H9 (cell line): ENCODE measurements at regions not wholly inside any gene's neighbourhood (a gene's known extent, or its start where the extent isn't known, plus 50 kb on each side); places are given as distances from the start of the nearest gene placed in this dataset.

Experiments
- DNase-seq: peaks from one replicate; pipeline ENCODE4 v3.0.0-alpha.2; 2017
- H2AFZ ChIP-seq: one replicate; pipeline ENCODE4 v1.6.1; 2013; ENCODE audit warnings: mild to moderate bottlenecking, low read length, control low read depth, moderate library complexity
- H2AK5ac ChIP-seq: 2 replicates; pipeline ENCODE4 v1.6.1; 2013; ENCODE audit warnings: low read length, control low read depth, mixed read lengths; ENCODE audit not compliant: insufficient read length
- H2BK120ac ChIP-seq: one replicate; pipeline ENCODE4 v1.6.1; 2013; ENCODE audit warnings: low read depth, mild to moderate bottlenecking, low read length, control low read depth, inconsistent platforms; ENCODE audit not compliant: poor library complexity, severe bottlenecking
- H2BK12ac ChIP-seq: 2 replicates; pipeline ENCODE4 v1.6.1; 2013; ENCODE audit warnings: low read length, control low read depth, mixed read lengths, low read depth; ENCODE audit not compliant: insufficient read length
- H2BK15ac ChIP-seq: 2 replicates; pipeline ENCODE4 v1.6.1; 2013; ENCODE audit warnings: low read depth, low read length, control low read depth
- H2BK20ac ChIP-seq: one replicate; pipeline ENCODE4 v1.6.1; 2013; ENCODE audit warnings: low read depth, mild to moderate bottlenecking, low read length, control low read depth, inconsistent platforms; ENCODE audit not compliant: poor library complexity, severe bottlenecking
- H2BK5ac ChIP-seq: 2 replicates; pipeline ENCODE4 v1.6.1; 2013; ENCODE audit warnings: low read length, control low read depth, mixed read lengths; ENCODE audit not compliant: insufficient read length
- H3K14ac ChIP-seq: 2 replicates; pipeline ENCODE4 v1.6.1; 2013; ENCODE audit warnings: low read length, control low read depth; ENCODE audit not compliant: insufficient read depth
- H3K18ac ChIP-seq: 2 replicates; pipeline ENCODE4 v1.6.1; 2013; ENCODE audit warnings: low read depth, mild to moderate bottlenecking, mixed read lengths, low read length, control low read depth; ENCODE audit not compliant: insufficient read length
- H3K23ac ChIP-seq: 2 replicates; pipeline ENCODE4 v1.6.1; 2013; ENCODE audit warnings: low read length, control low read depth, mixed read lengths, low read depth; ENCODE audit not compliant: insufficient read length
- H3K23me2 ChIP-seq: 2 replicates; pipeline ENCODE4 v1.6.1; 2013; ENCODE audit warnings: low read depth, mild to moderate bottlenecking, mixed read lengths, low read length, control low read depth; ENCODE audit not compliant: insufficient read length, poor library complexity, severe bottlenecking
- H3K27ac ChIP-seq: 2 replicates; pipeline ENCODE4 v1.5.1; 2013; ENCODE audit warnings: low read length, control low read depth, mixed read lengths, low read depth; ENCODE audit not compliant: insufficient read length
- H3K27me3 ChIP-seq: 2 replicates; pipeline ENCODE4 v1.6.1; 2013; ENCODE audit warnings: low read length, control low read depth, inconsistent platforms; ENCODE audit not compliant: insufficient read depth
- H3K4ac ChIP-seq: 2 replicates; pipeline ENCODE4 v1.6.1; 2013; ENCODE audit warnings: low read depth, mild to moderate bottlenecking, control low read depth, inconsistent platforms, low read length, moderate library complexity
- H3K4me1 ChIP-seq: 2 replicates; pipeline ENCODE4 v1.6.1; 2013; ENCODE audit warnings: low read length, control low read depth, inconsistent platforms; ENCODE audit not compliant: insufficient read depth
- H3K4me2 ChIP-seq: 2 replicates; pipeline ENCODE4 v1.6.1; 2013; ENCODE audit warnings: low read length, control low read depth, mixed read lengths; ENCODE audit not compliant: insufficient read length, insufficient read depth
- H3K56ac ChIP-seq: 2 replicates; pipeline ENCODE4 v1.6.1; 2013; ENCODE audit warnings: low read depth, mild to moderate bottlenecking, mixed read lengths, low read length, control low read depth; ENCODE audit not compliant: insufficient read length
- H3K79me1 ChIP-seq: 2 replicates; pipeline ENCODE4 v1.6.1; 2013; ENCODE audit warnings: low read depth, mild to moderate bottlenecking, moderate library complexity, low read length, control low read depth, inconsistent platforms; ENCODE audit not compliant: insufficient read depth, poor library complexity, severe bottlenecking
- H3K79me2 ChIP-seq: 2 replicates; pipeline ENCODE4 v1.6.1; 2013; ENCODE audit warnings: low read length, control low read depth, inconsistent platforms; ENCODE audit not compliant: insufficient read depth
- H3K9ac ChIP-seq: 2 replicates; pipeline ENCODE4 v1.6.1; 2013; ENCODE audit warnings: low read length, control low read depth, mixed read lengths; ENCODE audit not compliant: insufficient read length; ENCODE audit errors: extremely low read depth
- H3K9me3 ChIP-seq: one replicate; pipeline ENCODE4 v1.6.1; 2013; ENCODE audit warnings: low read depth, low read length, inconsistent platforms; ENCODE audit not compliant: control insufficient read depth
- H3T11ph ChIP-seq: one replicate; pipeline ENCODE4 v1.6.1; 2013; ENCODE audit warnings: mild to moderate bottlenecking, low read length, control low read depth, inconsistent platforms
- H4K20me1 ChIP-seq: one replicate; pipeline ENCODE4 v1.6.1; 2013; ENCODE audit not compliant: control insufficient read depth, insufficient read length, insufficient read depth
- H4K5ac ChIP-seq: 2 replicates; pipeline ENCODE4 v1.6.1; 2013; ENCODE audit warnings: low read depth, mild to moderate bottlenecking, mixed read lengths, low read length, control low read depth; ENCODE audit not compliant: insufficient read length
- H4K8ac ChIP-seq: replicated peaks from 2 replicates; pipeline ENCODE4 v1.6.1; 2013; ENCODE audit warnings: low read length, control low read depth, mixed read lengths, low read depth; ENCODE audit not compliant: insufficient read length
- H4K91ac ChIP-seq: 2 replicates; pipeline ENCODE4 v1.6.1; 2013; ENCODE audit warnings: low read depth, mild to moderate bottlenecking, moderate library complexity, mixed read lengths, low read length, control low read depth; ENCODE audit not compliant: insufficient read length
- H3K27ac Mint-ChIP-seq, 3 experiments: 2 replicates in 2 of 3; 3 replicates in 1 of 3; pipeline ENCODE4 v1.8.0; 2020 to 2021; ENCODE audit warnings: mixed read lengths in 3 of 3, mild to moderate bottlenecking in 1 of 3, moderate library complexity in 1 of 3
- H3K27me3 Mint-ChIP-seq: 2 replicates; pipeline ENCODE4 v1.8.0; 2021; ENCODE audit warnings: low read depth, mild to moderate bottlenecking, moderate library complexity, mixed read lengths
- H3K36me3 Mint-ChIP-seq, 3 experiments: 2 replicates in 2 of 3; 3 replicates in 1 of 3; pipeline ENCODE4 v1.8.0; 2020 to 2021; ENCODE audit warnings: low read depth in 3 of 3, mixed read lengths in 3 of 3; ENCODE audit not compliant: insufficient read depth in 1 of 3
- H3K4me1 Mint-ChIP-seq, 2 experiments: 2 replicates each; pipeline ENCODE4 v1.8.0; 2020; ENCODE audit warnings: mixed read lengths in 2 of 2
- H3K4me3 Mint-ChIP-seq, 2 experiments: 2 replicates in 1 of 2; 3 replicates in 1 of 2; pipeline ENCODE4 v1.8.0; 2020 to 2021; ENCODE audit warnings: mild to moderate bottlenecking in 2 of 2, mixed read lengths in 2 of 2, moderate library complexity in 1 of 2
- H3K9me3 Mint-ChIP-seq, 2 experiments: 2 replicates in 1 of 2; 3 replicates in 1 of 2; pipeline ENCODE4 v1.8.0; 2020; ENCODE audit warnings: mild to moderate bottlenecking in 2 of 2, mixed read lengths in 2 of 2, moderate library complexity in 1 of 2
- CTCF ChIP-seq: fragments of 200-600 bp; sonication (generic); conservative IDR thresholded peaks from 3 replicates; pipeline ENCODE4 v1.8.0; 2021; ENCODE audit warnings: antibody characterized with exemption, mild to moderate bottlenecking
- WGBS: extraction: QIAGEN DNeasy Blood & Tissue Kit; methylation state at CpG from one replicate; pipeline ENCODE4 v1.1.7; 2013; ENCODE audit warnings: missing lambda C conversion rate, low lambda C conversion rate, mixed read lengths; ENCODE audit not compliant: insufficient read length; ENCODE audit errors: extremely low coverage; 5-methylcytosine and 5-hydroxymethylcytosine counted together

- H3K79me2 ChIP-seq, result no peaks in the 10 kb centered on the region
- no peak for TF ChIP-seq CTCF
- no peak overlapping the region for H3K23ac ChIP-seq
- H3K27me3 ChIP-seq, result no peaks in the 10 kb centered on the region
- Mint-ChIP-seq H3K27ac (no peak overlapping the region), H3K27me3 (no peaks in the 10 kb centered on the region), H3K4me1 (peaks cover 19 to 20% of the 10 kb centered on the region in 2 experiments), H3K4me3 (no peak overlapping the region), H3K9me3 (no peaks in the 10 kb centered on the region), H3K36me3 (no peaks in the 10 kb centered on the region; a peak in 1 of 7 replicates)
- no peak overlapping the region for H3K9ac ChIP-seq
- H2BK5ac ChIP-seq, result no peak overlapping the region
- no peaks in the 10 kb centered on the region for H4K20me1 ChIP-seq
- no peak overlapping the region for H3K27ac ChIP-seq
- H3K56ac ChIP-seq, result no peak overlapping the region
- peaks cover 4% of the 10 kb centered on the region; the same call in 1 of the 2 replicates for H3K4me1 ChIP-seq
- H4K5ac ChIP-seq, result no peak overlapping the region
- H3K4ac ChIP-seq, result no peak overlapping the region
- no peak overlapping the region for H2BK20ac ChIP-seq
- H3K23me2 ChIP-seq, result no peaks in the 10 kb centered on the region
- H4K8ac ChIP-seq, result no peak overlapping the region
- H2BK15ac ChIP-seq, result no peak overlapping the region
- H3K18ac ChIP-seq, result no peak overlapping the region
- no peak overlapping the region for H3K14ac ChIP-seq
- H2BK12ac ChIP-seq, result no peak overlapping the region
- no peak overlapping the region for H2BK120ac ChIP-seq
- no peak overlapping the region for H3T11ph ChIP-seq
- H3K4me2 ChIP-seq, result no peak overlapping the region
- DNase-seq, result no peak
- no peak overlapping the region for H2AFZ ChIP-seq
- no peak overlapping the region for H2AK5ac ChIP-seq
- WGBS, result no CpG with 5 or more reads among the region's 1 CpG
- no peaks in the 10 kb centered on the region for H3K79me1 ChIP-seq
- H3K9me3 ChIP-seq, result no peaks in the 10 kb centered on the region
- no peak overlapping the region for H4K91ac ChIP-seq
Measured at GRCh38 chr5:34511481-34511880, 144.6 kb upstream of the RAI14 start.
